GM12891 (cell line): ENCODE measurements at regions not wholly inside any gene's neighbourhood (a gene's known extent, or its start where the extent isn't known, plus 50 kb on each side); places are given as distances from the start of the nearest gene placed in this dataset.

ENCODE experiments used
- PAX5 ChIP-seq: IDR thresholded peaks from 2 replicates; pipeline ENCODE4 v1.6.1; 2011; ENCODE audit warnings: low read length, moderate library complexity, mild to moderate bottlenecking; ENCODE audit not compliant: insufficient read depth, severe bottlenecking
- POLR2A ChIP-seq: IDR thresholded peaks from 2 replicates; pipeline ENCODE4 v1.6.1; 2011; ENCODE audit warnings: low read depth, low read length, control low read depth
- POLR2AphosphoS5 ChIP-seq: IDR thresholded peaks from 2 replicates; pipeline ENCODE4 v1.6.1; 2011; ENCODE audit warnings: low read depth, low read length, control low read depth
- POU2F2 ChIP-seq: IDR thresholded peaks from 2 replicates; pipeline ENCODE4 v1.6.1; 2011; ENCODE audit warnings: low read depth, mild to moderate bottlenecking, control low read depth, low read length, moderate library complexity
- SPI1 ChIP-seq: IDR thresholded peaks from 2 replicates; pipeline ENCODE4 v1.6.1; 2011; ENCODE audit warnings: low read depth, low read length, control low read depth
- TAF1 ChIP-seq: IDR thresholded peaks from 2 replicates; pipeline ENCODE4 v1.6.1; 2011; ENCODE audit warnings: low read depth, low read length, control low read depth

GRCh38 chr6:81820422-81820821, 67.9 kb upstream of the TENT5A start:
- TF ChIP-seq POLR2AphosphoS5 (no peak), POLR2A (no peak), TAF1 (no peak), SPI1 (no peak), POU2F2 (no peak), PAX5 (no peak)
